HEK293 (cell line): ENCODE measurements at regions not wholly inside any gene's neighbourhood (a gene's known extent, or its start where the extent isn't known, plus 50 kb on each side); places are given as distances from the start of the nearest gene placed in this dataset.

Experiments
- CTCF ChIA-PET: fragments of 350-600 bp; formaldehyde crosslinking; extraction: SDS; loops from one replicate; lab custom pipeline; 2021; ENCODE audit warnings: antibody characterized with exemption; lab: Yijun Ruan, JAX
- POLR2A ChIA-PET: fragments of 300-600 bp; formaldehyde crosslinking; extraction: SDS; loops from one replicate; lab custom pipeline; 2020; ENCODE audit warnings: antibody characterized with exemption, inconsistent platforms; lab: Yijun Ruan, JAX
- H3K27ac ChIP-seq: fragments of 200-500 bp; sonication (Bioruptor generic); 2 replicates; pipeline ENCODE4 v1.5.1; 2014; ENCODE audit warnings: low read depth, low read length, control low read depth, inconsistent platforms; ENCODE audit errors: extremely low read depth
- H3K36me3 ChIP-seq, 2 experiments: fragments of 200-500 bp in 1 of 2; sonication (Bioruptor generic) in 1 of 2; 1 replicate in 1 of 2; 2 replicates in 1 of 2; pipeline ENCODE4 v1.5.1; 2014 to 2017; ENCODE audit warnings: inconsistent platforms in 2 of 2, low read length in 2 of 2; ENCODE audit not compliant: control insufficient read depth in 2 of 2, insufficient read depth in 1 of 2
- H3K4me1 ChIP-seq: fragments of 200-500 bp; sonication (Bioruptor generic); 2 replicates; pipeline ENCODE4 v1.5.1; 2014; ENCODE audit warnings: mild to moderate bottlenecking, low read length, inconsistent platforms; ENCODE audit not compliant: control insufficient read depth, insufficient read depth
- H3K4me3 ChIP-seq: 2 replicates; pipeline ENCODE4 v1.5.1; 2011; ENCODE audit warnings: low read depth, mild to moderate bottlenecking, control low read depth, low read length, moderate library complexity
- H3K9me3 ChIP-seq: fragments of 200-500 bp; sonication (Bioruptor generic); 2 replicates; pipeline ENCODE4 v1.5.1; 2014; ENCODE audit warnings: low read depth, low read length, inconsistent platforms; ENCODE audit not compliant: control insufficient read depth, insufficient read depth
- PRDM6 ChIP-seq: fragments of 450-650 bp; formaldehyde crosslinking; IDR thresholded peaks from 2 replicates; pipeline ENCODE4 v1.5.1; 2017; ENCODE audit warnings: missing biosample characterization, missing genetic modification characterization
- TCF7L2 ChIP-seq: IDR thresholded peaks from 2 replicates; pipeline ENCODE4 v1.6.1; 2011; ENCODE audit warnings: low read depth, mild to moderate bottlenecking, inconsistent platforms, low read length, moderate library complexity, borderline replicate concordance
- TSHZ1 ChIP-seq: fragments of 450-650 bp; formaldehyde crosslinking; IDR thresholded peaks from 2 replicates; pipeline ENCODE4 v1.5.1; 2016; ENCODE audit warnings: missing biosample characterization, missing genetic modification characterization, borderline replicate concordance
- YY2 ChIP-seq: fragments of 450-650 bp; formaldehyde crosslinking; IDR thresholded peaks from 2 replicates; pipeline ENCODE4 v1.5.1; 2016; ENCODE audit warnings: missing biosample characterization, missing genetic modification characterization
- ZFP41 ChIP-seq: fragments of 450-650 bp; formaldehyde crosslinking; IDR thresholded peaks from 2 replicates; pipeline ENCODE4 v1.5.1; 2016; ENCODE audit warnings: missing biosample characterization, missing genetic modification characterization, borderline replicate concordance
- ZNF112 ChIP-seq: fragments of 450-650 bp; formaldehyde crosslinking; IDR thresholded peaks from 2 replicates; pipeline ENCODE4 v1.5.0; 2017; ENCODE audit warnings: missing biosample characterization, missing genetic modification characterization
- ZNF114 ChIP-seq: fragments of 450-650 bp; formaldehyde crosslinking; IDR thresholded peaks from 2 replicates; pipeline ENCODE4 v1.5.0; 2017; ENCODE audit warnings: missing biosample characterization, missing genetic modification characterization
- ZNF324 ChIP-seq: fragments of 450-650 bp; formaldehyde crosslinking; IDR thresholded peaks from 2 replicates; pipeline ENCODE4 v1.5.1; 2016; ENCODE audit warnings: missing biosample characterization, missing genetic modification characterization
- ZNF350 ChIP-seq: fragments of 450-650 bp; formaldehyde crosslinking; IDR thresholded peaks from 2 replicates; pipeline ENCODE4 v1.5.0; 2017; ENCODE audit warnings: missing biosample characterization, mild to moderate bottlenecking, missing genetic modification characterization
- ZNF37A ChIP-seq: fragments of 450-650 bp; IDR thresholded peaks from 2 replicates; pipeline ENCODE4 v1.5.1; 2018; ENCODE audit warnings: missing biosample characterization, missing genetic modification characterization
- ZNF394 ChIP-seq: fragments of 450-650 bp; formaldehyde crosslinking; IDR thresholded peaks from 2 replicates; pipeline ENCODE4 v1.5.1; 2016; ENCODE audit warnings: missing biosample characterization, missing genetic modification characterization, mild to moderate bottlenecking, moderate library complexity, borderline replicate concordance
- ZNF449 ChIP-seq: fragments of 450-650 bp; formaldehyde crosslinking; IDR thresholded peaks from 2 replicates; pipeline ENCODE4 v1.5.1; 2017; ENCODE audit warnings: missing biosample characterization, mild to moderate bottlenecking, missing genetic modification characterization, moderate library complexity
- ZNF48 ChIP-seq: fragments of 450-650 bp; formaldehyde crosslinking; IDR thresholded peaks from 2 replicates; pipeline ENCODE4 v1.5.1; 2016; ENCODE audit warnings: missing biosample characterization, missing genetic modification characterization
- ZNF549 ChIP-seq: fragments of 450-650 bp; IDR thresholded peaks from 2 replicates; pipeline ENCODE4 v1.5.1; 2018; ENCODE audit warnings: missing biosample characterization, missing genetic modification characterization, mild to moderate bottlenecking, inconsistent platforms, moderate library complexity
- ZNF658 ChIP-seq: fragments of 450-650 bp; formaldehyde crosslinking; IDR thresholded peaks from 2 replicates; pipeline ENCODE4; 2016; ENCODE audit warnings: missing biosample characterization, missing genetic modification characterization
- ZNF768 ChIP-seq: fragments of 450-650 bp; formaldehyde crosslinking; IDR thresholded peaks from 2 replicates; pipeline ENCODE4 v1.5.1; 2018; ENCODE audit warnings: missing biosample characterization, mild to moderate bottlenecking, missing genetic modification characterization
- ZSCAN5A ChIP-seq: fragments of 450-650 bp; formaldehyde crosslinking; IDR thresholded peaks from 2 replicates; pipeline ENCODE4 v1.5.1; 2016; ENCODE audit warnings: missing biosample characterization, missing genetic modification characterization
- ZXDB ChIP-seq: fragments of 450-650 bp; formaldehyde crosslinking; IDR thresholded peaks from 2 replicates; pipeline ENCODE4 v1.5.1; 2016; ENCODE audit warnings: missing biosample characterization, missing genetic modification characterization
- TF ChIP-seq, protein P1 (sequence below): fragments of 450-650 bp; formaldehyde crosslinking; IDR thresholded peaks from 2 replicates; pipeline ENCODE4; 2016; ENCODE audit warnings: missing biosample characterization, missing genetic modification characterization

DNA sequence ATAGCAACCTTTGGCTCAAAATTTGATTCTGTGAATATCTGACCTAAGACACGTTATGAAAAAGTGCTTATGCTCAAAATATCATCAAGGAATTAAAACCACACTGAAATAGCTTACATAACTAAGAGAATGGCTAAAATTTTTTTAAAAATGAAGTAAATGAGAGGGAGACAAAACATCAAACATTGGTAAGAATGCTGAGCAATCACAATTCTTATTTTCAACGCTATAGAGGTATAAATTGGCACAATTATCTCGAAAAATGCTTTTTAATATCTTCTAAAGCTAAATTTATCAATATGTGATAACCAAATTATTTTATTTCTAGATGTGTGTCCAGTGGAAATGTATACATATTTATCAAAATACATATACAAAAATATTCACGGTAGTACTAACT is 381.3 kb downstream of the ANXA1 start:
- TF ChIP-seq ZFP41 (tag by site-specific recombination) (no peak), ZNF350 (tag by site-specific recombination) (no peak), ZNF658 (tag by site-specific recombination) (no peak), PRDM6 (tag by site-specific recombination) (no peak), YY2 (tag by site-specific recombination) (no peak), ZNF549 (tag by site-specific recombination) (no peak)
- TF ChIP-seq, all 188 proteins: peak for 0
- ChIA-PET CTCF (no interaction called here), POLR2A (no interaction called here)
- no peaks in the 10 kb centered on the region for H3K4me1 ChIP-seq
- no peak overlapping the region for H3K27ac ChIP-seq
- no peaks in the 10 kb centered on the region for H3K9me3 ChIP-seq
- no peaks in the 10 kb centered on the region for H3K36me3 ChIP-seq
- H3K4me3 ChIP-seq: no peak overlapping the region

GRCh38 chr9:73536403-73536802 is 384.7 kb downstream of the ANXA1 start:
- Histone ChIP-seq H3K4me3 (no peak overlapping the region), H3K36me3 (no peaks in the 10 kb centered on the region), H3K4me1 (no peaks in the 10 kb centered on the region), H3K9me3 (no peaks in the 10 kb centered on the region), H3K27ac (no peak overlapping the region)
- TF ChIP-seq TCF7L2 (no peak), ZNF324 (tag by site-specific recombination) (no peak), ZXDB (tag by site-specific recombination) (no peak), ZNF114 (tag by site-specific recombination) (no peak)
- TF ChIP-seq, protein P1, sequence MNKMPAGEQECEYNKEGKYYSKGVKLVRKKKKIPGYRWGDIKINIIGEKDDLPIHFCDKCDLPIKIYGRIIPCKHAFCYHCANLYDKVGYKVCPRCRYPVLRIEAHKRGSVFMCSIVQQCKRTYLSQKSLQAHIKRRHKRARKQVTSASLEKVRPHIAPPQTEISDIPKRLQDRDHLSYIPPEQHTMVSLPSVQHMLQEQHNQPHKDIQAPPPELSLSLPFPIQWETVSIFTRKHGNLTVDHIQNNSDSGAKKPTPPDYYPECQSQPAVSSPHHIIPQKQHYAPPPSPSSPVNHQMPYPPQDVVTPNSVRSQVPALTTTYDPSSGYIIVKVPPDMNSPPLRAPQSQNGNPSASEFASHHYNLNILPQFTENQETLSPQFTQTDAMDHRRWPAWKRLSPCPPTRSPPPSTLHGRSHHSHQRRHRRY (tag by site-specific recombination): no peak
- POLR2A ChIA-PET: no interaction called here
- CTCF ChIA-PET: no interaction called here

DNA sequence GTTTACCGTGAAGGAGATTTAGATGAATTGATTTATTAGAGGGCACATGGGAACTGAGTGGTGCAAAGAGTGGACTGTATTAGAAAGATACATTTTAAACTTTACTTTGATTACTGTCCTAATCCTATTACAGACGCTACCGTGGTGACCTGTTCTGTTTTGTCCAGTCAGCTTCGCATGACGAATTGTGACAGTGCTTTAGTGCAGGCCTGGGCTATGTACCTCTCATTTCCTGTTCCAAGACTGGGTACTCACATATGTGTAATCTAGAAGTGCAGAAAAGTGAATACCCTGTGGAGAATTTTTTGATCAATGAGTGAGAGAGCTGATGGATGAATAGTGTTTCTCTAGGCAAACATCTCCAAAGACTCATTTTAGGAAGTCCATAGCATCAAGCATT is 385.9 kb downstream of the ANXA1 start:
- no peak overlapping the region for H3K27ac ChIP-seq
- ChIA-PET POLR2A (no interaction called here), CTCF (no interaction called here)

DNA sequence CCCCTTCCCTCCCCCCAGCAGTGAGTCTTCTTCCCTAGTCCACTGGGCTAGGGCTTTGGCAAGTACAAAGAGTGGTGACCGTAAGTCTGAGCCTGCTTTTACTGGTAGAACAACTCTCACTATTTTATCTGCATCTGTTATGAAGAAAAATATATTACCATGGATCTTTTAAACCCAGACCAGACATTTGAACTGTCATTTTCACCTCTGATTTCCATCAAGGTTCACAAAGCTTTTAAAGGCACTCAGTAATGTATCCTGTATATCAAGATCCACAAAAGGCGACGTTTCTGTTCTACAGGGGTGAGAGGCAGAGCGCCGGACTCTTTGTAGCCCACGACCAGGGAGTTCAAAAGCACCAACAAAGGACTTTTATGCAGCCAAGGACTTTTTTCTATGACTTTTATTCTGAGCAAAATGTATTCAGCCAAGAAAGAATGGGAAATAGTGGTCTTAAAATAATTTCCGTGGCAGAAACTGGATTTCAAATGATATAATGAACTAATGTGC is 388.3 kb downstream of the ANXA1 start:
- ChIA-PET CTCF (no interaction called here), POLR2A (no interaction called here)
- Histone ChIP-seq H3K36me3 (no peaks in the 10 kb centered on the region), H3K27ac (no peak overlapping the region), H3K9me3 (no peaks in the 10 kb centered on the region), H3K4me1 (no peaks in the 10 kb centered on the region), H3K4me3 (no peak overlapping the region)
- TF ChIP-seq ZNF37A (tag by site-specific recombination) (no peak), ZNF768 (tag by site-specific recombination) (no peak), ZNF48 (tag by site-specific recombination) (no peak), TSHZ1 (tag by site-specific recombination) (no peak), ZSCAN5A (tag by site-specific recombination) (no peak), ZNF394 (tag by site-specific recombination) (no peak), ZNF112 (no peak), ZNF449 (tag by site-specific recombination) (no peak)

More for the DNA sequence above, 385.9 kb downstream of the ANXA1 start:
- H3K9me3 ChIP-seq: no peaks in the 10 kb centered on the region
- H3K4me3 ChIP-seq: no peak overlapping the region
- H3K4me1 ChIP-seq: no peaks in the 10 kb centered on the region
- TF ChIP-seq ZNF37A (tag by site-specific recombination): no peak
- TF ChIP-seq ZNF324 (tag by site-specific recombination): no peak
- TF ChIP-seq, all 188 proteins: peak for 0
- H3K36me3 ChIP-seq: no peaks in the 10 kb centered on the region
